Neural progenitor cell (in vitro differentiated cells): ENCODE measurements at regions not wholly inside any gene's neighbourhood (a gene's known extent, or its start where the extent isn't known, plus 50 kb on each side); places are given as distances from the start of the nearest gene placed in this dataset.

Experiments used
- EZH2 ChIP-seq: fragments of 200-600 bp; sonication (generic); IDR thresholded peaks from 2 replicates; pipeline ENCODE4 v1.6.1; 2017; ENCODE audit warnings: antibody characterized with exemption, mild to moderate bottlenecking, moderate library complexity
- TF ChIP-seq, protein P1 (sequence below): fragments of 200-600 bp; sonication (generic); IDR thresholded peaks from 2 replicates; pipeline ENCODE4 v1.5.1; 2017; ENCODE audit warnings: antibody characterized with exemption, mild to moderate bottlenecking

DNA sequence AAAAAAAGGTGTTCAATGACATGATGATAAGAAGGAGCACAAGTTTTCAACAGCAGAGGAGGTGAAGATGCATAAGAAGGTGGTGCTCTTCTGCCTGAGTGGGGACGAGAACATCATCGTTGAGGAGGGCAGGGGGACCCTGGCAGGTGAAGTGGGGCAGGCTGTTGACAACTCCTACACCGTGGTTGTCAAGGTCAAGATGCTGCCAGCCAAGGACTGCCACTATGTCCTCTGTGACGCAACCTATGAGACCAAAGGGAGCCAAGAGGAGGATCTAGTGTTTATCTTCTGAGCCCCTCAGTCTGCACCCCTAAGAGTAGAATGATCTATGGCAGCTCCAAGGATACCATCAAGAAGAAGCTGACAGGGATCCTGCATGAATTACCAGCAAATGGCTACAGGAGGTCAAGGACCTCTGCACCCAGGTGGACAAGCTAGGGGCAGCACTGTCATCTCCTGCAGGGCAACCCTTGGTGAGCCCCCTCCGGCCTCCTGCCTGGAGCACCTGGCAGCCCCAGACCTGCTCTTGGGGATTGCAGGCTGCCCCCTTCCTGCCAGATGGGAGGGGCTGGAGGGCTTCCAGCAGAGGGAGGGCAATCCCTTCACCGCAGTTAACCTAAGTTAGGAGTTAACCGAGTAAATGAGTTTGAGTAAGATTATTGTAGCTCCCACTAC lies 80.5 kb downstream of the ZNF281 start:
- TF ChIP-seq, protein P1, sequence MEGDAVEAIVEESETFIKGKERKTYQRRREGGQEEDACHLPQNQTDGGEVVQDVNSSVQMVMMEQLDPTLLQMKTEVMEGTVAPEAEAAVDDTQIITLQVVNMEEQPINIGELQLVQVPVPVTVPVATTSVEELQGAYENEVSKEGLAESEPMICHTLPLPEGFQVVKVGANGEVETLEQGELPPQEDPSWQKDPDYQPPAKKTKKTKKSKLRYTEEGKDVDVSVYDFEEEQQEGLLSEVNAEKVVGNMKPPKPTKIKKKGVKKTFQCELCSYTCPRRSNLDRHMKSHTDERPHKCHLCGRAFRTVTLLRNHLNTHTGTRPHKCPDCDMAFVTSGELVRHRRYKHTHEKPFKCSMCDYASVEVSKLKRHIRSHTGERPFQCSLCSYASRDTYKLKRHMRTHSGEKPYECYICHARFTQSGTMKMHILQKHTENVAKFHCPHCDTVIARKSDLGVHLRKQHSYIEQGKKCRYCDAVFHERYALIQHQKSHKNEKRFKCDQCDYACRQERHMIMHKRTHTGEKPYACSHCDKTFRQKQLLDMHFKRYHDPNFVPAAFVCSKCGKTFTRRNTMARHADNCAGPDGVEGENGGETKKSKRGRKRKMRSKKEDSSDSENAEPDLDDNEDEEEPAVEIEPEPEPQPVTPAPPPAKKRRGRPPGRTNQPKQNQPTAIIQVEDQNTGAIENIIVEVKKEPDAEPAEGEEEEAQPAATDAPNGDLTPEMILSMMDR: no peak
- no peak for TF ChIP-seq EZH2
